ENCODE measurements at regions not wholly inside any gene's neighbourhood (a gene's known extent, or its start where the extent isn't known, plus 50 kb on each side); places are given as distances from the start of the nearest gene placed in this dataset.

- no peak for DNase-seq (ENCODE audit: low read depth)
- no peak overlapping the region for H3K4me3 ChIP-seq (replicated peaks; ENCODE audit: low read depth, low read length)
- no peak for TF ChIP-seq CTCF (IDR thresholded peaks at IDR 0.05; ENCODE audit: low read length, missing control alignments)
Measured at GRCh38 chr16:66054095-66054494, 312.4 kb upstream of the CDH5 start.

GRCh38 chr16:66052745-66053144 is 313.7 kb upstream of the CDH5 start:
- no peak for TF ChIP-seq CTCF (IDR thresholded peaks at IDR 0.05; ENCODE audit: low read length, missing control alignments)
- DNase-seq (ENCODE audit: low read depth): no peak
- H3K4me3 ChIP-seq (replicated peaks; ENCODE audit: low read depth, low read length): no peak overlapping the region

GRCh38 chr16:66050991-66051390 is 315.5 kb upstream of the CDH5 start:
- no peak overlapping the region for H3K4me3 ChIP-seq (replicated peaks; ENCODE audit: low read depth, low read length)
- no peak for TF ChIP-seq CTCF (IDR thresholded peaks at IDR 0.05; ENCODE audit: low read length, missing control alignments)
- no peak for DNase-seq (ENCODE audit: low read depth)

- no peak for TF ChIP-seq CTCF (IDR thresholded peaks at IDR 0.05; ENCODE audit: low read length, missing control alignments)
- no peak overlapping the region for H3K4me3 ChIP-seq (replicated peaks; ENCODE audit: low read depth, low read length)
- DNase-seq (ENCODE audit: low read depth): no peak
Measured at GRCh38 chr16:66049865-66050264, 316.6 kb upstream of the CDH5 start.

- peak; percentile 17 for DNase-seq (ENCODE audit: low read depth)
- no peak for TF ChIP-seq CTCF (IDR thresholded peaks at IDR 0.05; ENCODE audit: low read length, missing control alignments)
- no peak overlapping the region for H3K4me3 ChIP-seq (replicated peaks; ENCODE audit: low read depth, low read length)
Measured at GRCh38 chr16:66045626-66046025, 320.9 kb upstream of the CDH5 start.

- no peak overlapping the region for H3K4me3 ChIP-seq (replicated peaks; ENCODE audit: low read depth, low read length)
- TF ChIP-seq CTCF (IDR thresholded peaks at IDR 0.05; ENCODE audit: low read length, missing control alignments): no peak
- DNase-seq (ENCODE audit: low read depth): no peak
Measured at GRCh38 chr16:66044556-66044955, 321.9 kb upstream of the CDH5 start.

GRCh38 chr16:66044089-66044488 is 322.4 kb upstream of the CDH5 start:
- H3K4me3 ChIP-seq (replicated peaks; ENCODE audit: low read depth, low read length): no peak overlapping the region
- no peak for TF ChIP-seq CTCF (IDR thresholded peaks at IDR 0.05; ENCODE audit: low read length, missing control alignments)
- no peak for DNase-seq (ENCODE audit: low read depth)
